ENCODE measurements at regions not wholly inside any gene's neighbourhood (a gene's known extent, or its start where the extent isn't known, plus 50 kb on each side); places are given as distances from the start of the nearest gene placed in this dataset.

GRCh38 chrX:139091066-139091465 lies 379.5 kb upstream of the FGF13 start:
- no peak for TF ChIP-seq EZH2 (IDR thresholded peaks at IDR 0.05)
- no peak for TF ChIP-seq POLR2AphosphoS5 (IDR thresholded peaks at IDR 0.05; ENCODE audit: borderline replicate concordance, low read depth, low read length)
- no peak for TF ChIP-seq FOXP2 (optimal IDR thresholded peaks at IDR 0.05; ENCODE audit: control extremely low read depth, extremely low read length, insufficient read depth)

All from SK-N-MC (cell line).